ENCODE measurements at regions not wholly inside any gene's neighbourhood (a gene's known extent, or its start where the extent isn't known, plus 50 kb on each side); places are given as distances from the start of the nearest gene placed in this dataset.

DNA sequence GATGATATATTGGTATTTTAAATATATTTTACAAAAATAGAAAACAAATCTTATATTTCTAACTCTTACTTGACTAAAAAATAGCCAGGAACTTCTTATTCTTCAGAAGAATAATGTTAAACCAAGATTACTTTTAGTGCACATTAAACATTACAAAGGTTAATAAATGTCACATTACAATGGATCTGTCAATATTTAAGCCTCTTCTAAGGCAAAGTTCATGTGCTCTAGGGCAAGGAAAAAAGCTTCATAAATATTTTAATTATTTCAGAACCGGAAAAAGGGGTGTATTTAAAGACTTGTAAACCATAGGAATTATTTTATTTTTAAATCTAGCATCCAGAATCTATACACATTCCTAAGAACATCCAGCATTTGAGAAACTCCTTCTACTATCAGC is 166.9 kb upstream of the ROBO2 start:
- POLR2A ChIA-PET = no interaction called here
- intact Hi-C loops (cut with micrococcal nuclease; ENCODE audit: unreplicated experiment) = no loop called here
- H3K27me3 ChIP-seq (ENCODE audit: control insufficient read depth, insufficient read depth, low read length) = no peaks in the 10 kb centered on the region
- TF ChIP-seq TCF7L2 (IDR thresholded peaks at IDR 0.05; ENCODE audit: low read depth, low read length) (no peak), SIN3A (IDR thresholded peaks at IDR 0.05; ENCODE audit: borderline replicate concordance, insufficient read depth, low read depth, low read length) (no peak), POLR2AphosphoS5 (IDR thresholded peaks at IDR 0.05; ENCODE audit: low read depth, low read length) (no peak)
- TF ChIP-seq, protein P1, sequence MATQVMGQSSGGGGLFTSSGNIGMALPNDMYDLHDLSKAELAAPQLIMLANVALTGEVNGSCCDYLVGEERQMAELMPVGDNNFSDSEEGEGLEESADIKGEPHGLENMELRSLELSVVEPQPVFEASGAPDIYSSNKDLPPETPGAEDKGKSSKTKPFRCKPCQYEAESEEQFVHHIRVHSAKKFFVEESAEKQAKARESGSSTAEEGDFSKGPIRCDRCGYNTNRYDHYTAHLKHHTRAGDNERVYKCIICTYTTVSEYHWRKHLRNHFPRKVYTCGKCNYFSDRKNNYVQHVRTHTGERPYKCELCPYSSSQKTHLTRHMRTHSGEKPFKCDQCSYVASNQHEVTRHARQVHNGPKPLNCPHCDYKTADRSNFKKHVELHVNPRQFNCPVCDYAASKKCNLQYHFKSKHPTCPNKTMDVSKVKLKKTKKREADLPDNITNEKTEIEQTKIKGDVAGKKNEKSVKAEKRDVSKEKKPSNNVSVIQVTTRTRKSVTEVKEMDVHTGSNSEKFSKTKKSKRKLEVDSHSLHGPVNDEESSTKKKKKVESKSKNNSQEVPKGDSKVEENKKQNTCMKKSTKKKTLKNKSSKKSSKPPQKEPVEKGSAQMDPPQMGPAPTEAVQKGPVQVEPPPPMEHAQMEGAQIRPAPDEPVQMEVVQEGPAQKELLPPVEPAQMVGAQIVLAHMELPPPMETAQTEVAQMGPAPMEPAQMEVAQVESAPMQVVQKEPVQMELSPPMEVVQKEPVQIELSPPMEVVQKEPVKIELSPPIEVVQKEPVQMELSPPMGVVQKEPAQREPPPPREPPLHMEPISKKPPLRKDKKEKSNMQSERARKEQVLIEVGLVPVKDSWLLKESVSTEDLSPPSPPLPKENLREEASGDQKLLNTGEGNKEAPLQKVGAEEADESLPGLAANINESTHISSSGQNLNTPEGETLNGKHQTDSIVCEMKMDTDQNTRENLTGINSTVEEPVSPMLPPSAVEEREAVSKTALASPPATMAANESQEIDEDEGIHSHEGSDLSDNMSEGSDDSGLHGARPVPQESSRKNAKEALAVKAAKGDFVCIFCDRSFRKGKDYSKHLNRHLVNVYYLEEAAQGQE (IDR thresholded peaks at IDR 0.05; ENCODE audit: insufficient read depth in 1 of 2, low read depth in 2 of 2, low read length in 1 of 2) = no peak
- TF ChIP-seq, protein P2, sequence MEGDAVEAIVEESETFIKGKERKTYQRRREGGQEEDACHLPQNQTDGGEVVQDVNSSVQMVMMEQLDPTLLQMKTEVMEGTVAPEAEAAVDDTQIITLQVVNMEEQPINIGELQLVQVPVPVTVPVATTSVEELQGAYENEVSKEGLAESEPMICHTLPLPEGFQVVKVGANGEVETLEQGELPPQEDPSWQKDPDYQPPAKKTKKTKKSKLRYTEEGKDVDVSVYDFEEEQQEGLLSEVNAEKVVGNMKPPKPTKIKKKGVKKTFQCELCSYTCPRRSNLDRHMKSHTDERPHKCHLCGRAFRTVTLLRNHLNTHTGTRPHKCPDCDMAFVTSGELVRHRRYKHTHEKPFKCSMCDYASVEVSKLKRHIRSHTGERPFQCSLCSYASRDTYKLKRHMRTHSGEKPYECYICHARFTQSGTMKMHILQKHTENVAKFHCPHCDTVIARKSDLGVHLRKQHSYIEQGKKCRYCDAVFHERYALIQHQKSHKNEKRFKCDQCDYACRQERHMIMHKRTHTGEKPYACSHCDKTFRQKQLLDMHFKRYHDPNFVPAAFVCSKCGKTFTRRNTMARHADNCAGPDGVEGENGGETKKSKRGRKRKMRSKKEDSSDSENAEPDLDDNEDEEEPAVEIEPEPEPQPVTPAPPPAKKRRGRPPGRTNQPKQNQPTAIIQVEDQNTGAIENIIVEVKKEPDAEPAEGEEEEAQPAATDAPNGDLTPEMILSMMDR (IDR thresholded peaks at IDR 0.05) = no peak
- ATAC-seq = no peak
- no TSS peak for BruUV-seq (replicated peaks)
- CTCF ChIA-PET = no interaction called here
- no peak overlapping the region for H3K27ac ChIP-seq (ENCODE audit: low read length)
- DNase-seq (ENCODE audit: low read depth, low spot score) = no peak
- no peaks in the 10 kb centered on the region for H3K36me3 ChIP-seq (ENCODE audit: control insufficient read depth, insufficient read depth, low read length)
- H3K9me3 ChIP-seq (ENCODE audit: control insufficient read depth, insufficient read depth, low read depth, low read length) = no peaks in the 10 kb centered on the region
- no peak overlapping the region for H3K4me3 ChIP-seq (ENCODE audit: low read depth in 2 of 2, low read length in 2 of 2)
- no peaks in the 10 kb centered on the region for H3K4me1 ChIP-seq (ENCODE audit: control insufficient read depth, insufficient read depth, low read length)
- in situ Hi-C loops (cut with HindIII; ENCODE audit: low pct_unique_long_range_greater_than_20kb, low sequenced_read_pairs) = no loop called here

DNA sequence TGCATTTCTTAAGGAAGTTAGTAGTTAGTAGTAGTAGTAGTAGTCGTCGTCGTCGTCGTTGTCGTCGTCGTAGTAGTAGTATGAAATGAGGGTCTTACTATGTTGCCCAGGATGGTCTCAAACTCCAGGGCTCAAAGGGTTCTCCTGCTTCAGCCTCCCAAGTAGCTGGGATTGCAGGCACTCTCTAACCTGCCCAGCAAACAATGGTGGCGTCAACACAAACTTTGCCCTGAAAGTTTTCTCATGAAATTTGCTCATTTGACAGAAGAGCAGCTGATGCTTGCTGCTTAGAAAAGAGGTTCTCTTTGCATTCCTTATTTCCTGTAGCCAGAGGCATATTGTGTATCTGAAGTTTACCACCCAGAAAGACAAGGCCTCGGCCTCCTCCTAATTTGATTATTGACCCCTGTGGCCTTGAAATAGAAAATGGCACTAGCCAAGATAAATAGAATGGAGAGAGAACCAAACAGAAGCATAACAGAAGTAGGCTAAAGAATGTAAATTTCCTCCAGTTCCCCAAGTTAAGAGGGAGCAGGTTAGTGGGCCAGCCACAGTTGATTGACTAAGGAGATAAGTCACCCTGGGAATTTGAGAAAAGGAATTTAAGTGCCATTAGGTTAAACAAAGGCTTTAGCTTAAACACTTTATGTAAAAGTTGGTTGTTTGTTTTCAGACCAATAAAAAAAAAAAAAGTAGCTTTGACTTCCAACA is 166.2 kb upstream of the ROBO2 start:
- ChIA-PET POLR2A (no interaction called here), CTCF (no interaction called here)
- intact Hi-C loops (cut with micrococcal nuclease; ENCODE audit: unreplicated experiment) (no loop called here), in situ Hi-C loops (cut with HindIII; ENCODE audit: low pct_unique_long_range_greater_than_20kb, low sequenced_read_pairs) (no loop called here)
- Histone ChIP-seq H3K36me3 (ENCODE audit: control insufficient read depth, insufficient read depth, low read length) (no peaks in the 10 kb centered on the region), H3K4me1 (ENCODE audit: control insufficient read depth, insufficient read depth, low read length) (no peaks in the 10 kb centered on the region), H3K9me3 (ENCODE audit: control insufficient read depth, insufficient read depth, low read depth, low read length) (no peaks in the 10 kb centered on the region), H3K27ac (ENCODE audit: low read length) (no peak overlapping the region), H3K4me3 (ENCODE audit: low read depth in 2 of 2, low read length in 2 of 2) (no peak overlapping the region), H3K27me3 (ENCODE audit: control insufficient read depth, insufficient read depth, low read length) (no peaks in the 10 kb centered on the region)
- ATAC-seq (no peak), DNase-seq (ENCODE audit: low read depth, low spot score) (no peak)
- BruUV-seq (replicated peaks) = no TSS peak
- no peak for TF ChIP-seq POLR2AphosphoS5 (IDR thresholded peaks at IDR 0.05; ENCODE audit: low read depth, low read length)
- TF ChIP-seq, protein P2 (IDR thresholded peaks at IDR 0.05) = no peak
- TF ChIP-seq, protein P1 (IDR thresholded peaks at IDR 0.05; ENCODE audit: insufficient read depth in 1 of 2, low read depth in 2 of 2, low read length in 1 of 2) = no peak
- TF ChIP-seq SIN3A (IDR thresholded peaks at IDR 0.05; ENCODE audit: borderline replicate concordance, insufficient read depth, low read depth, low read length) = no peak
- no peak for TF ChIP-seq TCF7L2 (IDR thresholded peaks at IDR 0.05; ENCODE audit: low read depth, low read length)

Data from Panc1 (cell line).